Neural cell (in vitro differentiated cells): ENCODE measurements at regions not wholly inside any gene's neighbourhood (a gene's known extent, or its start where the extent isn't known, plus 50 kb on each side); places are given as distances from the start of the nearest gene placed in this dataset.
"Not testable (repeated sequence)": the region's sequence is repeated elsewhere in the genome, so short reads cannot be mapped to it uniquely, and the experiment has no call there.

Experiments used
- H2AFZ ChIP-seq: fragments of 200-600, 300-800 bp; sonication (generic), shearing (Covaris generic); 2 replicates; pipeline ENCODE4 v1.6.0; 2014; ENCODE audit warnings: low read depth, mild to moderate bottlenecking, antibody characterized with exemption, low read length, moderate library complexity
- H3F3A ChIP-seq: fragments of 200-600 bp; shearing (Covaris generic); 2 replicates; pipeline ENCODE4 v1.6.1; 2016; ENCODE audit warnings: mild to moderate bottlenecking, moderate library complexity, mixed read lengths, antibody characterized with exemption, low read length; ENCODE audit not compliant: insufficient read depth, poor library complexity, severe bottlenecking
- H3K27ac ChIP-seq: fragments of 200-600, 300-800 bp; sonication (generic), shearing (Covaris generic); 2 replicates; pipeline ENCODE4 v1.5.1; 2014; ENCODE audit warnings: mild to moderate bottlenecking, low read length, moderate library complexity
- H3K27me3 ChIP-seq: fragments of 300-800, 200-600 bp; sonication (generic), shearing (Covaris generic); 2 replicates; pipeline ENCODE4 v1.6.0; 2014; ENCODE audit warnings: mild to moderate bottlenecking, low read depth, low read length, moderate library complexity; ENCODE audit not compliant: insufficient read depth
- H3K36me3 ChIP-seq: fragments of 300-800, 200-600 bp; sonication (generic), shearing (Covaris generic); 2 replicates; pipeline ENCODE4 v1.5.1; 2014; ENCODE audit warnings: mild to moderate bottlenecking, antibody characterized with exemption, low read length, moderate library complexity; ENCODE audit not compliant: insufficient read depth
- H3K4me2 ChIP-seq: fragments of 300-800, 200-600 bp; sonication (generic), shearing (Covaris generic); 2 replicates; pipeline ENCODE4 v1.6.0; 2014; ENCODE audit warnings: mild to moderate bottlenecking, low read length
- H3K4me3 ChIP-seq: fragments of 300-800, 200-600 bp; sonication (generic), shearing (Covaris generic); 2 replicates; pipeline ENCODE4 v1.5.1; 2014; ENCODE audit warnings: mild to moderate bottlenecking, low read length, moderate library complexity
- H3K79me2 ChIP-seq: fragments of 200-600 bp; shearing (Covaris generic); replicated peaks from 2 replicates; pipeline ENCODE4 v1.6.0; 2014; ENCODE audit warnings: mild to moderate bottlenecking, low read length, moderate library complexity; ENCODE audit not compliant: insufficient read depth
- H3K9ac ChIP-seq: fragments of 300-800, 200-600 bp; sonication (generic), shearing (Covaris generic); 2 replicates; pipeline ENCODE4 v1.6.1; 2016; ENCODE audit warnings: mild to moderate bottlenecking, low read length, mixed read lengths
- H3K9me2 ChIP-seq: fragments of 200-600 bp; shearing (Covaris generic); 2 replicates; pipeline ENCODE4 v1.6.1; 2016; ENCODE audit warnings: mild to moderate bottlenecking, low read length, mixed read lengths; ENCODE audit not compliant: insufficient read depth
- H3K9me3 ChIP-seq: fragments of 200-600, 300-800 bp; sonication (generic), shearing (Covaris generic); 2 replicates; pipeline ENCODE4 v1.6.1; 2016; ENCODE audit warnings: mild to moderate bottlenecking, mixed run types, low read length, moderate library complexity, mixed read lengths
- H4K20me1 ChIP-seq: fragments of 200-600 bp; shearing (Covaris generic); 2 replicates; pipeline ENCODE4 v1.6.1; 2016; ENCODE audit warnings: mild to moderate bottlenecking, mixed run types; ENCODE audit not compliant: insufficient read depth
- EP300 ChIP-seq: fragments of 450-650 bp; conservative IDR thresholded peaks from 2 replicates; pipeline ENCODE4 v1.6.1; 2014; ENCODE audit warnings: antibody characterized with exemption, mild to moderate bottlenecking, moderate library complexity; ENCODE audit not compliant: poor library complexity, severe bottlenecking
- EZH2 ChIP-seq: fragments of 200-600, 300-800 bp; shearing (Covaris generic), sonication (generic); IDR thresholded peaks from 2 replicates; pipeline ENCODE4 v1.6.1; 2014; ENCODE audit warnings: antibody characterized with exemption, low read length, borderline replicate concordance, mild to moderate bottlenecking; ENCODE audit not compliant: insufficient read depth, poor library complexity, severe bottlenecking
- MXI1 ChIP-seq: fragments of 450-650 bp; conservative IDR thresholded peaks from 2 replicates; pipeline ENCODE4 v1.6.1; 2014; ENCODE audit warnings: antibody characterized with exemption, mild to moderate bottlenecking; ENCODE audit not compliant: poor library complexity, severe bottlenecking
- POLR2AphosphoS5 ChIP-seq: IDR thresholded peaks from 2 replicates; pipeline ENCODE4 v1.6.1; 2012
- RAD21 ChIP-seq: fragments of 450-650 bp; conservative IDR thresholded peaks from 2 replicates; pipeline ENCODE4 v1.6.1; 2014; ENCODE audit warnings: antibody characterized with exemption, mild to moderate bottlenecking, moderate library complexity
- SMC3 ChIP-seq: fragments of 450-650 bp; conservative IDR thresholded peaks from 2 replicates; pipeline ENCODE4 v1.6.1; 2014; ENCODE audit warnings: antibody characterized with exemption, mild to moderate bottlenecking, moderate library complexity; ENCODE audit not compliant: poor library complexity
- TAF1 ChIP-seq: IDR thresholded peaks from 2 replicates; pipeline ENCODE4 v1.6.1; 2012; ENCODE audit warnings: low read depth
- TF ChIP-seq, protein P1 (sequence below): IDR thresholded peaks from 2 replicates; pipeline ENCODE4 v1.6.1; 2012; ENCODE audit warnings: borderline replicate concordance
- TF ChIP-seq, protein P2 (sequence below): fragments of 450-650 bp; IDR thresholded peaks from 2 replicates; pipeline ENCODE4 v1.5.1; 2014; ENCODE audit warnings: antibody characterized with exemption, mild to moderate bottlenecking, moderate library complexity; ENCODE audit not compliant: poor library complexity, severe bottlenecking

DNA sequence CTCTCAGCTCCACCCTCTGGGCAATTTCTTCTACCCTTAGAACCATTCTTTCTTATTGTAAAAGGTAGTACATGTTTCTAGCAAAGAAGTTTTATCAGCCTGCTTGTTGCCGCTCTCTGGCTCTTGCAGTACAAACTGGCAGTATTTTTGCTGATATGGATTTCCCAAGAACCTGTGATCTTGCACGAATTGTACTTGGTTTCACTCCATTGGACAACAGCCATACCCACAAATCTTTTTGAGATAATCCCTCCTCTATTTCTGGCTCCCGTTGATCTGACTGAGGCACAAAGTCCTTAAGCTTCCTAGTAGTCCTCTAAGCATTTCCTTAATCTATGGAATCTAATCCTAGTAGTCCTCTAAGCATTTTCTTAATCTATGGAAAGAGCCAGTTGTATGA is 487.0 kb upstream of the PTCHD4 start:
- H3K9me2 ChIP-seq: no peaks in the 10 kb centered on the region
- no peak overlapping the region for H3K4me2 ChIP-seq
- no peak overlapping the region for H3K4me3 ChIP-seq
- TF ChIP-seq, protein P1, sequence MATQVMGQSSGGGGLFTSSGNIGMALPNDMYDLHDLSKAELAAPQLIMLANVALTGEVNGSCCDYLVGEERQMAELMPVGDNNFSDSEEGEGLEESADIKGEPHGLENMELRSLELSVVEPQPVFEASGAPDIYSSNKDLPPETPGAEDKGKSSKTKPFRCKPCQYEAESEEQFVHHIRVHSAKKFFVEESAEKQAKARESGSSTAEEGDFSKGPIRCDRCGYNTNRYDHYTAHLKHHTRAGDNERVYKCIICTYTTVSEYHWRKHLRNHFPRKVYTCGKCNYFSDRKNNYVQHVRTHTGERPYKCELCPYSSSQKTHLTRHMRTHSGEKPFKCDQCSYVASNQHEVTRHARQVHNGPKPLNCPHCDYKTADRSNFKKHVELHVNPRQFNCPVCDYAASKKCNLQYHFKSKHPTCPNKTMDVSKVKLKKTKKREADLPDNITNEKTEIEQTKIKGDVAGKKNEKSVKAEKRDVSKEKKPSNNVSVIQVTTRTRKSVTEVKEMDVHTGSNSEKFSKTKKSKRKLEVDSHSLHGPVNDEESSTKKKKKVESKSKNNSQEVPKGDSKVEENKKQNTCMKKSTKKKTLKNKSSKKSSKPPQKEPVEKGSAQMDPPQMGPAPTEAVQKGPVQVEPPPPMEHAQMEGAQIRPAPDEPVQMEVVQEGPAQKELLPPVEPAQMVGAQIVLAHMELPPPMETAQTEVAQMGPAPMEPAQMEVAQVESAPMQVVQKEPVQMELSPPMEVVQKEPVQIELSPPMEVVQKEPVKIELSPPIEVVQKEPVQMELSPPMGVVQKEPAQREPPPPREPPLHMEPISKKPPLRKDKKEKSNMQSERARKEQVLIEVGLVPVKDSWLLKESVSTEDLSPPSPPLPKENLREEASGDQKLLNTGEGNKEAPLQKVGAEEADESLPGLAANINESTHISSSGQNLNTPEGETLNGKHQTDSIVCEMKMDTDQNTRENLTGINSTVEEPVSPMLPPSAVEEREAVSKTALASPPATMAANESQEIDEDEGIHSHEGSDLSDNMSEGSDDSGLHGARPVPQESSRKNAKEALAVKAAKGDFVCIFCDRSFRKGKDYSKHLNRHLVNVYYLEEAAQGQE: no peak
- TF ChIP-seq MXI1 (no peak), EP300 (no peak), TAF1 (no peak), SMC3 (no peak), RAD21 (no peak), POLR2AphosphoS5 (no peak), EZH2 (no peak)
- TF ChIP-seq, protein P2, sequence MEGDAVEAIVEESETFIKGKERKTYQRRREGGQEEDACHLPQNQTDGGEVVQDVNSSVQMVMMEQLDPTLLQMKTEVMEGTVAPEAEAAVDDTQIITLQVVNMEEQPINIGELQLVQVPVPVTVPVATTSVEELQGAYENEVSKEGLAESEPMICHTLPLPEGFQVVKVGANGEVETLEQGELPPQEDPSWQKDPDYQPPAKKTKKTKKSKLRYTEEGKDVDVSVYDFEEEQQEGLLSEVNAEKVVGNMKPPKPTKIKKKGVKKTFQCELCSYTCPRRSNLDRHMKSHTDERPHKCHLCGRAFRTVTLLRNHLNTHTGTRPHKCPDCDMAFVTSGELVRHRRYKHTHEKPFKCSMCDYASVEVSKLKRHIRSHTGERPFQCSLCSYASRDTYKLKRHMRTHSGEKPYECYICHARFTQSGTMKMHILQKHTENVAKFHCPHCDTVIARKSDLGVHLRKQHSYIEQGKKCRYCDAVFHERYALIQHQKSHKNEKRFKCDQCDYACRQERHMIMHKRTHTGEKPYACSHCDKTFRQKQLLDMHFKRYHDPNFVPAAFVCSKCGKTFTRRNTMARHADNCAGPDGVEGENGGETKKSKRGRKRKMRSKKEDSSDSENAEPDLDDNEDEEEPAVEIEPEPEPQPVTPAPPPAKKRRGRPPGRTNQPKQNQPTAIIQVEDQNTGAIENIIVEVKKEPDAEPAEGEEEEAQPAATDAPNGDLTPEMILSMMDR: no peak
- H3K27me3 ChIP-seq: no peaks in the 10 kb centered on the region
- no peaks in the 10 kb centered on the region for H4K20me1 ChIP-seq
- H3K9me3 ChIP-seq: no peaks in the 10 kb centered on the region
- no peaks in the 10 kb centered on the region for H3K79me2 ChIP-seq
- no peak overlapping the region for H3K27ac ChIP-seq
- no peaks in the 10 kb centered on the region for H3F3A ChIP-seq
- no peaks in the 10 kb centered on the region for H3K36me3 ChIP-seq
- H2AFZ ChIP-seq: no peak overlapping the region
- no peak overlapping the region for H3K9ac ChIP-seq

DNA sequence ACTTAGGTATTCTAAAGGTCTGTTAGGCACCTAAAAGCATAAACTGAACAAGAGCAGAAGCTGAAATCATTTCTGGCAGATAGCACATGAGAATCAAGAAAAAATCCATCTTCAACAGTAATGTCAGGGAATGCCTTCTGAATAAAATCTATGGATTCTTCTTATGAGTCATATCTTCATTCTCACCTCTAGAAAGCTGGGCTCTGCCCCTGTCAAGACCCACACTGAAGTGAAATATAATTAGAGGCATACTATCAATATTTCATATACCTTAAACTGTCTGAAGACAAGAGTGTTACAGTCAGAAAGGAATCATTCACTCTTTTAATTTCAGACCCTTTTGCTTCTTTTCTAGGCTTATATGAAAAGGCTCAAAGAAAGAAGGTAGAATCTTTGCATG is 485.8 kb upstream of the PTCHD4 start:
- Histone ChIP-seq H2AFZ (no peak overlapping the region), H3F3A (no peaks in the 10 kb centered on the region), H3K9ac (no peak overlapping the region), H3K27me3 (no peaks in the 10 kb centered on the region), H4K20me1 (no peaks in the 10 kb centered on the region), H3K4me2 (no peak overlapping the region), H3K9me3 (no peaks in the 10 kb centered on the region), H3K9me2 (no peaks in the 10 kb centered on the region), H3K27ac (no peak overlapping the region), H3K79me2 (no peaks in the 10 kb centered on the region), H3K4me3 (no peak overlapping the region), H3K36me3 (no peaks in the 10 kb centered on the region)
- TF ChIP-seq MXI1 (no peak), SMC3 (no peak), RAD21 (no peak), EP300 (no peak), EZH2 (no peak), POLR2AphosphoS5 (no peak), TAF1 (no peak)
- TF ChIP-seq, protein P2: no peak
- TF ChIP-seq, protein P1: no peak

DNA sequence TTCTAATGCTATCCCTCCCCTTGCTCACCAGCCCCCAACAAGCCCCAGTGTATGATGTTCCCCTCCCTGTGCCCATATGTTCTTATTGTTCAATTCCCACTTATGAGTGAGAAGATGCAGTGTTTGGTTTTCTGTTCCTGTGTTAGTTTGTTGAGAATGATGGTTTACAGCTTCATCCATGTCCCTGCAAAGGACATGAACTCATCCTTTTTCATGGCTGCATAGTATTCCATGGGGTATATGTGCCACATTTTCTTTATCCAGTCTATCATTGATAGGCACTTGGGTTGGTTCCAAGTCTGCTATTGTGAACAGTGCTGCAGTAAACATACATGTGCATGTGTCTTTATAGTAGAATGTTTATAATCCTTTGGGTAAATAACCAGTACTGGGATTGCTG is 480.2 kb upstream of the PTCHD4 start:
- H3K9me2 ChIP-seq, H3K27ac ChIP-seq, H3K79me2 ChIP-seq, H3K36me3 ChIP-seq, H3F3A ChIP-seq, H3K4me3 ChIP-seq, H3K27me3 ChIP-seq, H3K4me2 ChIP-seq, H2AFZ ChIP-seq, H4K20me1 ChIP-seq, H3K9ac ChIP-seq, H3K9me3 ChIP-seq: not testable (repeated sequence)
